K562 (cell line): ENCODE measurements at regions not wholly inside any gene's neighbourhood (a gene's known extent, or its start where the extent isn't known, plus 50 kb on each side); places are given as distances from the start of the nearest gene placed in this dataset.

Source experiments
- ATAC-seq: fragments of 200-7000 bp; cut with Tn5 transposase; 3 replicates; pipeline ENCODE4 v1.9.1; 2020; ENCODE audit warnings: moderate library complexity
- BruUV-seq: library from RNA; stranded (reverse); fragments of 400-500 nt; replicated peaks from 2 replicates; lab custom pipeline; 2021; lab: Mats Ljungman, UMichigan
- CTCF ChIA-PET: fragments of 300-600 bp; formaldehyde crosslinking; extraction: SDS; loops from one replicate; lab custom pipeline; 2021; ENCODE audit warnings: low intra/inter-chr PET ratio; lab: Yijun Ruan, JAX
- POLR2A ChIA-PET: fragments of 300-600, 350-650 bp; sonication (Branson Sonifier 250); formaldehyde crosslinking; extraction: SDS; loops from one replicate; lab custom pipeline; 2021; ENCODE audit warnings: antibody characterized with exemption, inconsistent platforms; lab: Yijun Ruan, JAX
- DNase-seq, 4 experiments: peaks; one replicate each; pipeline versions ENCODE4 v3.0.0 to v3.0.0-alpha.2; 2011 to 2018; ENCODE audit warnings: low spot score in 3 of 4, mixed read lengths in 3 of 4; ENCODE audit errors: extremely low read depth in 1 of 4
- FAIRE-seq: peaks from 2 replicates; lab custom pipeline; 2011; peaks lifted over from hg19 to GRCh38; lab: Jason Lieb, UNC
- H2AFZ ChIP-seq: 2 replicates; pipeline ENCODE4 v1.6.0; 2011; ENCODE audit warnings: low read depth, low read length, control low read depth, inconsistent platforms
- H3K27ac ChIP-seq: fragments of 200-600 bp; 3 replicates; pipeline ENCODE4 v1.8.0; 2011; ENCODE audit warnings: low read depth, mild to moderate bottlenecking, control low read depth, inconsistent platforms, low read length, moderate library complexity, mixed read lengths; ENCODE audit errors: extremely low read depth
- H3K27me3 ChIP-seq, 2 experiments: fragments of 300-600 bp in 1 of 2; 2 replicates in 1 of 2; 3 replicates in 1 of 2; pipeline versions ENCODE4 v1.6.0 to v1.8.0; 2011; ENCODE audit warnings: inconsistent platforms in 2 of 2, low read length in 2 of 2, mild to moderate bottlenecking in 1 of 2, mixed read lengths in 1 of 2, moderate library complexity in 1 of 2; ENCODE audit not compliant: control insufficient read depth in 2 of 2, insufficient read depth in 2 of 2
- H3K36me3 ChIP-seq: fragments of 300-600 bp; 3 replicates; pipeline ENCODE4 v1.8.0; 2011; ENCODE audit warnings: mild to moderate bottlenecking, low read length, inconsistent platforms; ENCODE audit not compliant: control insufficient read depth, insufficient read depth
- H3K4me1 ChIP-seq, 2 experiments: fragments of 200-600 bp in 1 of 2; replicated peaks in 1 of 2; 2 replicates in 1 of 2; 3 replicates in 1 of 2; pipeline versions ENCODE4 v1.5.1 to v1.8.0; 2011; ENCODE audit warnings: inconsistent platforms in 2 of 2, low read length in 2 of 2, mild to moderate bottlenecking in 1 of 2, mixed read lengths in 1 of 2, moderate library complexity in 1 of 2; ENCODE audit not compliant: control insufficient read depth in 2 of 2, insufficient read depth in 2 of 2
- H3K4me2 ChIP-seq: 2 replicates; pipeline ENCODE4 v1.6.1; 2011; ENCODE audit warnings: low read length, control low read depth, inconsistent platforms, mixed read lengths; ENCODE audit not compliant: insufficient read depth
- H3K4me3 ChIP-seq: fragments of 200-600 bp; sonication (generic), shearing (Covaris generic); 2 replicates; pipeline ENCODE4 v1.5.1; 2016; ENCODE audit warnings: control low read depth, inconsistent platforms
- H3K79me2 ChIP-seq: fragments of 200-600 bp; 3 replicates; pipeline ENCODE4 v1.8.0; 2011; ENCODE audit warnings: low read length, inconsistent platforms; ENCODE audit not compliant: control insufficient read depth, insufficient read depth
- H3K9ac ChIP-seq, 2 experiments: 2 replicates each; pipeline versions ENCODE4 v1.6.0 to v1.6.1; 2011; ENCODE audit warnings: low read depth in 2 of 2, low read length in 2 of 2, control low read depth in 1 of 2, inconsistent platforms in 1 of 2, mild to moderate bottlenecking in 1 of 2, mixed read lengths in 1 of 2; ENCODE audit not compliant: insufficient read depth in 1 of 2
- H3K9me1 ChIP-seq: one replicate; pipeline ENCODE4 v1.6.0; 2011; ENCODE audit warnings: inconsistent platforms, mild to moderate bottlenecking, low read length, moderate library complexity; ENCODE audit not compliant: control insufficient read depth, insufficient read depth
- H3K9me3 ChIP-seq: replicated peaks from 2 replicates; pipeline ENCODE4 v1.5.1; 2011; ENCODE audit warnings: low read depth, low read length, inconsistent platforms; ENCODE audit not compliant: control insufficient read depth, insufficient read depth
- H4K20me1 ChIP-seq: replicated peaks from 2 replicates; pipeline ENCODE4 v1.6.1; 2011; ENCODE audit warnings: low read length, inconsistent platforms, mixed read lengths; ENCODE audit not compliant: control insufficient read depth, insufficient read depth
- HMG20B ChIP-seq: fragments of 250-450 bp; sonication (Bioruptor Pico); IDR thresholded peaks from 2 replicates; pipeline ENCODE4 v1.5.0; 2021; ENCODE audit warnings: mild to moderate bottlenecking
- POLR2AphosphoS2 ChIP-seq: IDR thresholded peaks from 2 replicates; pipeline ENCODE4 v1.6.1; 2012; ENCODE audit warnings: low read length, improper control_type of control experiment
- SAFB ChIP-seq: fragments of 200-400 bp; formaldehyde crosslinking; IDR thresholded peaks from 2 replicates; pipeline ENCODE4 v1.6.1; 2017; ENCODE audit warnings: low read depth, low read length, borderline replicate concordance
- WGBS: fragments of 100-300 bp; shearing (Covaris generic); methylation state at CpG from one replicate; pipeline ENCODE4 v1.1.6; 2016; ENCODE audit warnings: low coverage, mixed read lengths; ENCODE audit not compliant: insufficient coverage; ENCODE audit errors: missing lambda C conversion rate; 5-methylcytosine and 5-hydroxymethylcytosine counted together
- in situ Hi-C: fragments of 300-500 bp; cut with MboI; formaldehyde crosslinking; loops from 4 replicates; pipeline ENCODE4 v1.15.0; 2018; ENCODE audit warnings: inconsistent platforms, mixed read lengths
- intact Hi-C: fragments of 100-400 bp; cut with micrococcal nuclease; formaldehyde crosslinking; loops from 2 replicates; pipeline ENCODE4 v1.14.2; 2022
- TF ChIP-seq, protein P1 (sequence below), 2 experiments: IDR thresholded peaks; 2 replicates each; pipeline ENCODE4 v1.6.1; 2012; ENCODE audit warnings: improper control_type of control experiment in 2 of 2, low read depth in 2 of 2, low read length in 2 of 2, borderline replicate concordance in 1 of 2

GRCh38 chr10:133023216-133023843 is 64.4 kb upstream of the ADGRA1 start:
- ATAC-seq: no peak
- no peak overlapping the region for H3K9ac ChIP-seq
- in situ Hi-C loops (no loop called here), intact Hi-C loops (no loop called here)
- H3K4me3 ChIP-seq: no peak overlapping the region
- H3K27ac ChIP-seq: no peak overlapping the region
- 4% methylated on average over 22 of the region's 31 CpGs for WGBS
- H3K79me2 ChIP-seq: no peaks in the 10 kb centered on the region
- H3K4me1 ChIP-seq: peaks cover 0 to 13% of the 10 kb centered on the region in 2 experiments; a peak in 2 of 5 replicates
- BruUV-seq: no TSS peak
- H4K20me1 ChIP-seq: no peaks in the 10 kb centered on the region; the same call in 1 of the 2 replicates
- H3K9me3 ChIP-seq: no peaks in the 10 kb centered on the region
- H3K27me3 ChIP-seq: peaks cover 8 to 75% of the 10 kb centered on the region in 2 experiments; a peak in 4 of 5 replicates
- no peak overlapping the region for H2AFZ ChIP-seq
- ChIA-PET POLR2A (no interaction called here), CTCF (no interaction called here)
- no peak for DNase-seq
- FAIRE-seq: no peak
- no peaks in the 10 kb centered on the region for H3K36me3 ChIP-seq
- H3K9me1 ChIP-seq: no peaks in the 10 kb centered on the region
- TF ChIP-seq, protein P1, sequence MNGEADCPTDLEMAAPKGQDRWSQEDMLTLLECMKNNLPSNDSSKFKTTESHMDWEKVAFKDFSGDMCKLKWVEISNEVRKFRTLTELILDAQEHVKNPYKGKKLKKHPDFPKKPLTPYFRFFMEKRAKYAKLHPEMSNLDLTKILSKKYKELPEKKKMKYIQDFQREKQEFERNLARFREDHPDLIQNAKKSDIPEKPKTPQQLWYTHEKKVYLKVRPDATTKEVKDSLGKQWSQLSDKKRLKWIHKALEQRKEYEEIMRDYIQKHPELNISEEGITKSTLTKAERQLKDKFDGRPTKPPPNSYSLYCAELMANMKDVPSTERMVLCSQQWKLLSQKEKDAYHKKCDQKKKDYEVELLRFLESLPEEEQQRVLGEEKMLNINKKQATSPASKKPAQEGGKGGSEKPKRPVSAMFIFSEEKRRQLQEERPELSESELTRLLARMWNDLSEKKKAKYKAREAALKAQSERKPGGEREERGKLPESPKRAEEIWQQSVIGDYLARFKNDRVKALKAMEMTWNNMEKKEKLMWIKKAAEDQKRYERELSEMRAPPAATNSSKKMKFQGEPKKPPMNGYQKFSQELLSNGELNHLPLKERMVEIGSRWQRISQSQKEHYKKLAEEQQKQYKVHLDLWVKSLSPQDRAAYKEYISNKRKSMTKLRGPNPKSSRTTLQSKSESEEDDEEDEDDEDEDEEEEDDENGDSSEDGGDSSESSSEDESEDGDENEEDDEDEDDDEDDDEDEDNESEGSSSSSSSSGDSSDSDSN (IDR thresholded peaks at IDR 0.05; ENCODE audit: borderline replicate concordance in 1 of 2, low read depth in 2 of 2, low read length in 2 of 2): no peak
- peak; percentile 29; the same call in 1 of the 2 replicates for TF ChIP-seq SAFB
- no peak for TF ChIP-seq POLR2AphosphoS2
- TF ChIP-seq HMG20B: no peak
- H3K4me2 ChIP-seq: no peak overlapping the region
